Erythroblast (primary cell): ENCODE measurements at regions not wholly inside any gene's neighbourhood (a gene's known extent, or its start where the extent isn't known, plus 50 kb on each side); places are given as distances from the start of the nearest gene placed in this dataset.

ENCODE experiments used
- DNase-seq, 2 experiments: peaks; one replicate each; lab custom pipeline; 2025; lab: John Stamatoyannopoulos, UW
- GATA1 ChIP-seq: IDR thresholded peaks from 2 replicates; pipeline ENCODE4 v1.6.1; 2011; ENCODE audit warnings: low read depth, mild to moderate bottlenecking, control low read depth, low read length, moderate library complexity
- POLR2A ChIP-seq: IDR thresholded peaks from 2 replicates; pipeline ENCODE4 v1.6.1; 2011; ENCODE audit warnings: mild to moderate bottlenecking, low read length

- TF ChIP-seq GATA1 (no peak), POLR2A (no peak)
- DNase-seq = no peak
Observed at GRCh38 chr17:77326076-77326591, 185.4 kb downstream of the SEC14L1 start.

GRCh38 chr17:77326636-77327035 lies 185.9 kb downstream of the SEC14L1 start:
- DNase-seq = no peak
- TF ChIP-seq POLR2A (no peak), GATA1 (no peak)

GRCh38 chr17:77327181-77327565 lies 186.4 kb downstream of the SEC14L1 start:
- DNase-seq = no peak
- TF ChIP-seq GATA1 (no peak), POLR2A (no peak)

- no peak for TF ChIP-seq GATA1
- TF ChIP-seq POLR2A = no peak
- DNase-seq = no peak
Observed at GRCh38 chr17:77327566-77328464, 187.0 kb downstream of the SEC14L1 start.

- no peak for DNase-seq
- TF ChIP-seq GATA1 = no peak
- no peak for TF ChIP-seq POLR2A
Observed at GRCh38 chr17:77328823-77329740, 188.3 kb downstream of the SEC14L1 start.

- TF ChIP-seq POLR2A (no peak), GATA1 (no peak)
- no peak for DNase-seq
Observed at GRCh38 chr17:77329741-77330531, 189.2 kb downstream of the SEC14L1 start.

- DNase-seq = no peak
- TF ChIP-seq GATA1 (no peak), POLR2A (no peak)
Observed at GRCh38 chr17:77330602-77331081, 189.9 kb downstream of the SEC14L1 start.

DNA sequence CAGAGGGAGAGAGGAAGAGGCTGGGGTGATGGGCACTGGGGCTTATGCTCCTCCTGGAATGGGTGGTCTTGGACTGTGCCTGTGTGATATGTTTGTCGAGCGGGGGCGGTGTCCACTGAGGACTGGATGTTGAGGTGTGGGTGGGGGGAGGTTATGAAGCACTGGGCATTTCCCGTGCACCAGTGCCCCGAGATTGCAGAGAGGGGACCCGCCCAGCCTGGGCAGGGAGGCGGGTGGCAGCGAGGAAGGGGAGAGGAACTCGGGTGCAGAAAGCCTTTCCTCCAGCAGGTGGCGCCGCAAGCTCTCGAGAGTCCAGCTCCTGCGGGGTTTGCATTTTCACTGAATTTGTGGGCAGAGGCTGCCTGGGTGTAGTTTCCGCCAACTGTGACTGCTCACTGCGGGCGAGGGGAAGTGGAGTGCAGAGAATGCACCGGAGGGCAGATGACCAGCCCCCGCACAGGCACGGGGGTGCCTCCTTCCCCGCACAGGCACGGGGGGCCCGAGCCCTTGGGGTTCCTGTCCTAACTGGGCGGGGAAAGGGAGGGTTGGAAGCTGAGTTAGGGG lies 190.6 kb downstream of the SEC14L1 start:
- DNase-seq = peak; percentile 71 to 86
- TF ChIP-seq GATA1 (no peak), POLR2A (no peak)

DNA sequence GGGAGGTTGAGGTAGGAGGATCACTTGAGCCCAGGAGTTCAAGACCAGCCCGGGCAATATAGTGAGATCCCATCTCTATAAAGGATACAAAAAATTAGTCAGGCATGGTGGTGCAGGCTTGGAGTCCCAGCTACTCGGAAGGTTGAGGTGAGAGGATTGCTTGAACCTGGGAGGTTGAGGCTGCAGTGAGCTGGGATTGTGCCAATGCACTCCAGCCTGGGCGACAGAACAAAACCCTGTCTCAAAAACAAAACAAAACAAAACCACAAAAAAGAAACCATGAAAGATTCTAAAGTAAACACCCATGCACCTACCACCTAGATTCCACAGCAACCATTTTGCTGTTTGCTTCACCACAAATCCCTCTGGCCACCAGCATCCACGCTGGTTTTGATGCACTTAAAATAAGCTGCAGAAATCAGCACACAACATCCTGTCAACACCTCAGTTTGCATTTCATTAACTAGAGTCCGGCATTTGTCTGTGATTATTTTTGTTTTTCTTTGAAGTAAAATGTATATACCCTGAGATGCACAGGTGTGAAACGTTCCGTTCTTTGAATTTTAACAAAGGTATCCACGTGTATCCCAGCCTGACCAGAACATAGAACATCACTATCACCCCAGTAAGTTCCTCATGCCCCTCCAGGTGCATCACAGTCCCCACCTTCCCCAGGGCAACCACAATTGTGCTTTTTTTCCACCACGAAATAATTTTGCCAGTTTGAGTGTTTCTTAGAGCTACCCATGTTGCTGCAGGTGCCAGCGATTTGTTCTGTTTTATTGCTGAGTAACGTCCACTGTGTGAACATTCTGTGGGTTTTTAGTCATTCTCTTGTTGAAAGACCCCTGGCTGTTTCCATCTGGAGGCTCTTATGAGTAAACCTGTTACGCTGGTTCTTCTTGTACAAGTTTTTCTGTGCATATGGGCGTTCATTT lies 191.5 kb downstream of the SEC14L1 start:
- no peak for TF ChIP-seq POLR2A
- no peak for TF ChIP-seq GATA1
- no peak for DNase-seq

GRCh38 chr17:77332981-77333685 lies 192.4 kb downstream of the SEC14L1 start:
- DNase-seq = peak in 1 of 2 experiments; percentile 14
- no peak for TF ChIP-seq POLR2A
- no peak for TF ChIP-seq GATA1

GRCh38 chr17:77337150-77337549 lies 196.4 kb downstream of the SEC14L1 start:
- no peak for DNase-seq
- TF ChIP-seq GATA1 = no peak
- no peak for TF ChIP-seq POLR2A
